GM12872 (cell line): ENCODE measurements at regions not wholly inside any gene's neighbourhood (a gene's known extent, or its start where the extent isn't known, plus 50 kb on each side); places are given as distances from the start of the nearest gene placed in this dataset.

Source experiments
- TF ChIP-seq, protein P1 (sequence below): IDR thresholded peaks from 3 replicates; pipeline ENCODE4 v1.5.1; 2011; ENCODE audit warnings: low read depth, mild to moderate bottlenecking, low read length, moderate library complexity; ENCODE audit not compliant: insufficient read depth

DNA sequence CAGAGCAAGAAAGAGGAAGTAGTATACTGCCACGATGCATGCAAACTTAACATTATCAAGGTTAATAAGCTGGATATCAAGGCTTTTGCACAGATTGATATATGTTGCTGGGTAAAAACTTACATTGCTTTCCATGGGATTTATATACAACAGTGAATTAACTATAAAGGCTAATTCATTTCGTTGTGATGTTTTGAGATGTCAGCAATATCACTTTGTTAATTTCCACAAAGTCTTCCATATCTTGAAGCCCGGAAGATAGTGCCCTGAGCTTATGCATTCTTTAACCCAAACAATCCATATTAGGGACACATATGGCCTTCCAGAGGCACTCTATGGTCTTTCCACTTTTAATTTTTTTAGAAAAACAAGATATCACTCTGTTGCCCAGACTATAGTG is 603.5 kb downstream of the MAFB start:
- TF ChIP-seq, protein P1, sequence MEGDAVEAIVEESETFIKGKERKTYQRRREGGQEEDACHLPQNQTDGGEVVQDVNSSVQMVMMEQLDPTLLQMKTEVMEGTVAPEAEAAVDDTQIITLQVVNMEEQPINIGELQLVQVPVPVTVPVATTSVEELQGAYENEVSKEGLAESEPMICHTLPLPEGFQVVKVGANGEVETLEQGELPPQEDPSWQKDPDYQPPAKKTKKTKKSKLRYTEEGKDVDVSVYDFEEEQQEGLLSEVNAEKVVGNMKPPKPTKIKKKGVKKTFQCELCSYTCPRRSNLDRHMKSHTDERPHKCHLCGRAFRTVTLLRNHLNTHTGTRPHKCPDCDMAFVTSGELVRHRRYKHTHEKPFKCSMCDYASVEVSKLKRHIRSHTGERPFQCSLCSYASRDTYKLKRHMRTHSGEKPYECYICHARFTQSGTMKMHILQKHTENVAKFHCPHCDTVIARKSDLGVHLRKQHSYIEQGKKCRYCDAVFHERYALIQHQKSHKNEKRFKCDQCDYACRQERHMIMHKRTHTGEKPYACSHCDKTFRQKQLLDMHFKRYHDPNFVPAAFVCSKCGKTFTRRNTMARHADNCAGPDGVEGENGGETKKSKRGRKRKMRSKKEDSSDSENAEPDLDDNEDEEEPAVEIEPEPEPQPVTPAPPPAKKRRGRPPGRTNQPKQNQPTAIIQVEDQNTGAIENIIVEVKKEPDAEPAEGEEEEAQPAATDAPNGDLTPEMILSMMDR, result no peak

DNA sequence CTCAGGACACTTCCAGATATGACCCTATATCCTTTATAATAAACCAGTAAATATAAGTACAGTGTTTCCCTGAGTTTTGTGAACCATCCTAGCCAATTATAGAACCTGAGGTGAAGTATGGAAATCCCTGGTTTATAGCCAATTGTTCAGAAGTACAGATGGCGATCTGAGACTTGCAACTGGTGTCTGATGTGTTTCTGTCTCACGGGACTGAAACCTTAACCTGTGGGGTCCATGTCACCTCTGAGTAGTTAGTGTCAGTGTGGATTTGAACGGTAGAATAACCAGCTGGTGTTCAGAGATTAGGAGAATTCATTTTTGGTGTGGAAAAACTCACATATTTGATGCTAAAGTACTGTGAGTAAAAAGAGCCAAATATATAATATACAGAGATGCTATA is 606.6 kb downstream of the MAFB start:
- TF ChIP-seq, protein P1, result no peak

DNA sequence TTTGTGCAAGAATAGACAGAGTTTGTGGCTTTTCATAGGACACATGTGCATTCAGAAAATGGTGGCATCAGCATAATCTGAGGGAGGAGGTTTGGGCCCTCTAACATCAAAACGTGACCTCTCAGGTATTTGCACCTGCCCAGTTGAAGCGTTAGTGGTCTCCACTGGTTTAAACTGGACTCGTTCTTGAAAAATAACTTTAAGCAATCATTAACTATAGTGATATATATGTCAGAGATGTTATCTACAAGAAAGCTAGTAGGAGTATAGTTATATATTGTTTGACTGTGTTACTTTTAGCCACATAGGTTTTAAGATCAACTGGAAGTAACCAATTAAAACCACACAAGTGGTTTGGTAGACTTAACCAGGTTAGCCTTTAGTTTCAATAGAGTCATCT is 607.4 kb downstream of the MAFB start:
- TF ChIP-seq, protein P1, result no peak

DNA sequence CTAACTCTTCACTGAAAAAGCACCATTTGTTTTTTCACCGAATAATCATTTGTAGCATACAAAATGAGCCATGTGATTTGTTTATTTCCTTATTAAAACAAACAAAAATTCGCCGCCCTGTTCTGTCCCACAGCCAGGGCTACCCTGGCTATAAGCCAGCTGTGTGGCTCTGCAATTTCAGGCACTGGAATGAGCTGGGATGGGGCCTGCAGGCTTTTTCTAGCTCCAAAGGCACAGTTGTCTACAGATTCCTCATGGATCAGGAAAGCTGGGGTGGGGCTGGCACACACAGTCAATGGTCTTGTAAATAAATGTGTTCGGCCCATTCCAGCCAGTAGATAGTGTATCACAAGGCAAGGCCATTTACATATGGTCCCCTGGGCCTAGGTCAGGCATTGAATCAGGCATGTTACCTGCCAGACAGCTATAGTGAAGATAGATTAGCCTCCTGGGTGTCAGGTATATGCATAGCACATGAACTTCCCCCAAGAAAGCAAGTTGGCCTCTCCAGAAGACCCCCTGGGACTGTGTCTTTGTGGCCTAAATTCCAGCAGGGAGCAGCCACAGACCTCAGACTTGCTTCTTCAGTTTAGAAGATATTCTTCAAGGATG is 608.9 kb downstream of the MAFB start:
- TF ChIP-seq, protein P1, result no peak

DNA sequence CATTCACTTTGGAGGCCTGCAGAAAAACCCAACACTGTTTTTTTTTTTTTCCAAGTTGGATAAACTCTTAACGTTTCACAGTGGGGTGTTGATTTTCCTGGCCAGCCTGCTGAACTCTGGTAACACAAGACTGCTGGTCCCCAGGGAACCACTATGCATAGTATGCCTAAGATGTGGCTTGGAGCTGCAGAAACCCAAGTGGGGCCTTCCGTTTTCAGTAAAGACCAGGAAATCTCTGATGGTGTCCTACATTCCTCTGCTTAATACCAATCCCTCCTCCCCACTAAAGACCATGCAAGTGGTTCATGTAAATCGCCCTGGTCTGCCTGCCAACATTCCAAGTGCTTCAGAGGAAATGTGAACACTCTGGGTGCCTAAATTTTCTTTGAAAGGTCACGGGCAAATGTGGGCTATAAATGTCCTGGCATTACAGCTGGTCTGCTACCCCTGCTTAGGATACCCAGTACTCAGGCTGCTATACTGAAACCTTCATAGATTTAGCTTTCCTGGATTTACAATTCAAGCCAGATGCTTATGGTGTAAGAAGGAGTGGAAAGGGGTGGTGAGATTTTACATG is 615.4 kb downstream of the MAFB start:
- TF ChIP-seq, protein P1, result no peak

DNA sequence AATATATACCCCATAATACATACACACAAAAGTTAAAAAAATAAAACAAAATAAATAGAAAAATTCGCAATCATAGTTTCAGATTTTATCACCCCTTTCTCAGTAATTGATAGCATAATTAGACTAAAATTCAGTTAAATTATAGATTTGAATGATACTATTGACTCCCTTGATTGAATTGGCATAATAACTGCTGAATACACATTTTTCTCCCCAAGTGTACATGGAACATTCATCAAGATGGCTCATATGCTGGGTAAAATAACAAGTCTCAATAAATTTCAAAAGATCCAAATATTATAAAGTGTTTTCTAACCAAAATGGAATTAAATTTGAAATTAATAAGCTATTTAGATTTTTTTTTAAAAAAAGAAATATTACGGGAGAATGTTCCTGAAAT is 616.1 kb downstream of the MAFB start:
- TF ChIP-seq, protein P1, result no peak

DNA sequence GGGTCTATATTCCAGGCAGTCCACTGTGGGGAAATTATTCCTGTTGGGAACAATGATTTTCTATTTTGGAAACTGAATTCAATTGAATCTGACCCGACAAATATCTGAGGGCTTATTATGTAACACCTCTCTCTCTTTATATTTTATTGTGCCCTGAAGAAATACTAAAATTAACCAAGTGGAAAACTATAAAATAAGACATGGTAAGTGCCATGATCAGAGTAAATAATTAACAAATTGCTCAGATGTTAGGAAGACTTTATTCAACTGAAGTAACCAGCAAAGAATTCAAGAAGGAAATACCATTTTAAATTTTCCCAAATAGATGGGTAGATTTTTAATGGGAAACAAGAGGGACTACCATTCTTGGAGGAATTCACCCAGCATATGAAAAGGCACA is 632.9 kb downstream of the MAFB start:
- TF ChIP-seq, protein P1, result no peak
